Stimulated activated CD4-positive, alpha-beta T cell treated with anti-CD3 and anti-CD28 coated beads, Interleukin-2, amount 100 ng/mL, for 48 hours (primary cell): ENCODE measurements at regions not wholly inside any gene's neighbourhood (a gene's known extent, or its start where the extent isn't known, plus 50 kb on each side); places are given as distances from the start of the nearest gene placed in this dataset.

Experiments used
- DNase-seq, 2 donors: peaks; one replicate each; pipeline ENCODE4 v3.0.0-alpha.2; 2020

DNA sequence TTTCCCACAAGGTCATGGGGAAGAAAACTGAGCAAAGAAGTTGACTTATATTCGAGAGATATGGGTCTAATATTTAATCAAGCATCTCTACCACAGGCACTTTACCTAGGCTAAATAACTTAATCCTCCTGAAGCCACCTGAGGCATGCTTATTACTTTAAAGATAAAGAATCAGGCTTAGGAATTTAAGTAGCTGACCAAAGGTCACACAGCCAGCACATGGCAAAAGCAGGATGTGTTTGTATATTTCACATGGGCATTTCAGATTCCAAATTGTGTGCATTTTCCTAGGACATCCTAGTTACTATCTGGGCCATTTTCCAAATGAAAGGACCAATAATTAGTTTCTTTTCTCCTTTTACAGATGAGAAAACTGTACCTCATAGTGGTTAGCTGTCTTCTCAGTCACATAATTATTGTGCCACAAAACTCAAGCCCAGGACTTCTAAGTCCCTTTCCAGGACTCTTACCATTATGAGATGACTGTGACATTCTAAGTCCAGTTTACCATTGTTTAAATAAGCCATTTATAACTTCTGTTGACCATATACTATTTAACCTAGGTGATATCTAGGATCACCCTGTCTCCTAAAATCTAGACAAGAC, 112.1 kb upstream of the ZC3H12C start:
- no peak for DNase-seq

DNA sequence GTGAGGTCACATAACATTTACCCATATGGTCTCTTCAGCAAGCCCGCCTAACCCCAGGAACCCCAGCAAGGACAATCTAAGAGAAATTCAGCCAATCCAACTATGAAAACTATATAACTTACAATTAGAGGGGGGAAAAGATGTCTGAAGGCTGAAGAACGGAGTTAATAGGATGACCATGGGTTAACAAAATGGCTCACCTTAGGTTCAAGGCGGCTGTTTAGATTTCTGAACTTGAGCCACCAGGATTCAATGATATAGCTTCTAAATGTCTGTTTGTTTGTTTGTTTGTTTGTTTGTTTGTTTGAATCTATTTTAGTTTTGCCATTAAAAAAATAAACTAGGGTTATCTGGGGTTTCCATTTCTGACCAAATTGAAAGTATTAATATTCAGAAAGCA, 109.8 kb upstream of the ZC3H12C start:
- no peak for DNase-seq

DNA sequence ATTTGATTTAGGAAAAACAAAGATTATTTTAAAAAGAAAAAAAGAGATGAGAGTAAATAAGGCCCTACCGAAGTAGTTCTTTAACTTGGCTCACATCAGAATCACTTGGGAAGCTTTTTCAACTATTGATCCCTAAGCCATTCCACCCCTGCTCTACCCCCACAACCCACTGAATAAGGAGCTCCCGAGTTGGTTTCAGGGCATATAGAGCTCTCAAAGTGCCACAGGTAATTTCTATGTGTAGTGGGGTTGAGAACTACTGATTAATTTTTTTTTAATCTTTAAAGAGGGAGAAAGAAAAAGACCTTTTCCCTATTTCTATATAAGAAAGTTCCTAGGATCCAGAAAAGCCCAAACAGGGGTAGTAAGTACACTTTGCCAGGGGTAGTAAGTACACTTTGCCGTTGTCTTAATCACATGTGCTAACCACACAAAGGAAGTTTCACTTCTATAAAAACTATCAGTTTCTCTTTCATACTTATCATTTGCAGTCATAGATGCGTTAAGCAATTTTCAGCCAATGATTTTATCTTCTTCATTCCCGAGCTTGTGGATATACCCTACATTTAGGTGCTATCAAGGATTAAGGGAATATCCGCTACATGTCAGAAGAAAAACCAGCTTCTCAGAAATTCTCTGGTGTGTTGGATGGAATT, 108.4 kb upstream of the ZC3H12C start:
- DNase-seq: no peak

GRCh38 chr11:109986488-109986887, 106.7 kb upstream of the ZC3H12C start:
- no peak for DNase-seq

- no peak for DNase-seq
Measured at GRCh38 chr11:109991835-109992234, 101.4 kb upstream of the ZC3H12C start.

- no peak for DNase-seq
Measured at GRCh38 chr11:109993786-109994185, 99.4 kb upstream of the ZC3H12C start.

DNA sequence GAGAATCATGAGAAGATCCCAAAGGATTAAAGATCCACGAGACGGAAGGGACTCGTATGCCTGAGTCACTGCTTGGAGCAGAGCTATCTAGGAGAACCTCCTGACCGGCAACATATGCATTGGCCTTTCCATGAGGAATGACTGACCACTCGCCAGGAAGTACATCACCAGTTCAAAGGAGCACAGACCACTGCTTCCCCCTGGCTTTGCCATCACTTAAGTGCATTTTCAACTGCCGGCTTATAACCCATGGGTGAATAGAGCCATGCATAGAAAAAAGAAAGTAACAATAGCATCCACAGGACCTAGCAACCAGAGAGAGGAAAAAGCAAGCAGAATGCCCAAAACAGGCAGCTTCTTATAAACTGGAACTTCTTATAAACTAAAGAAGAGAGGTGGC, 98.3 kb upstream of the ZC3H12C start:
- DNase-seq: no peak

DNA sequence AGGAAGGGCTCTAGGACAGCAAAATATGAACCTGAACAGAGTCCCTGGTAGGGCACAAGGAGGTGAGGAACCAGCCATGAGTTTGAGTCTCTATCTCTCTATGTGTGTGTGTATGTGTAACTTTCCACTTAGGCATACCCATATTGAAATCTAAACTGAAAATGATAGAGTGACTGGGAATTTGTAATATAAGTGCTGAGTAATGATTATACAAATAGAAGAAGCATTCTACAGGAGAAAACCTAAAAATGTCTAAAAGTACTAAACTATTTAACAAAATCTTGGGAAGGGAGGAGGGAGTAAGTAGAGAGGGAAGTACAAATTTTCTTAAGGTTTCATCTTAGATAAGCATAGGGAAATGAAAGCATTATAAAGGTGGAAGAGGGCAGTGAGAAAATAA, 97.1 kb upstream of the ZC3H12C start:
- no peak for DNase-seq

DNA sequence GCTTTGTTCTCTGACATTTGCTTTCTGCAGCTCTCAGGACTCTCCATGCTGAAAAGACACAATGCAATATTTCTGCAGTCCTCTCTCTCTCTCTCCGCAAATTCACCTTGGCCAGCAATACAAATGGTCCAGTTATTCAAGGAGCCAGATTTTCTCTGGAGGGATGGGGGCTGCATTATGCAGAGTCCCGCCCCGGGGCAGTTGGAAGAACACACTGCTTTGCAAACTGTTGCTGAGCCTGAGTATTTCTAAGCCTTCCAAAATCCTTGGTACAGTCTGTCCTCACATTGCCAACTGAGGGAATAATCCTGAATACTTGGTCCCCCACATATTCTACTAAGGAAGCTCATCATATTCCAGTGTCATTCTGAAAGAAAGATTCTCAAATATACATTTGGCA, 94.3 kb upstream of the ZC3H12C start:
- no peak for DNase-seq

DNA sequence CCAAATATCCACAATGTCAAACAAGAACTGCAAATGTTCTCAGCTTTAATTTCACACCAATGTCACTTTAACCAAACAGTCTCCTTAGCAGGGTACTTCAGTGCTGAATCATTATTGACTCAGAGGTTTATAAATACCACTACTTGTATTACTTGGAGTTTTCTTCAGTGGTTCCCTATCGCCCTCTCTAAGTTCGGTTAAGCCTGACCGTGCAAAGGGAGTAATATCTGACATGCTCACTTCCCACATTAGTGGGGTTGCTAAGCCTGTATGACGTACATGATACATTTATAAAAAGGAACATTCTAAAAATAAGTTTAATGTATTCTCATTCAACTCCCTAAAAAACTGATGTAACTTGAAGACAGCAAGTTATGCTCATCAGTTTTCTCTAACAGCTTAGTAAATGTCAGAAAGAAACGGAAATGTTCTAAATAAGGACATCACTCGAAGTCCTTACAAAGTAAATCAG, 93.1 kb upstream of the ZC3H12C start:
- no peak for DNase-seq

DNA sequence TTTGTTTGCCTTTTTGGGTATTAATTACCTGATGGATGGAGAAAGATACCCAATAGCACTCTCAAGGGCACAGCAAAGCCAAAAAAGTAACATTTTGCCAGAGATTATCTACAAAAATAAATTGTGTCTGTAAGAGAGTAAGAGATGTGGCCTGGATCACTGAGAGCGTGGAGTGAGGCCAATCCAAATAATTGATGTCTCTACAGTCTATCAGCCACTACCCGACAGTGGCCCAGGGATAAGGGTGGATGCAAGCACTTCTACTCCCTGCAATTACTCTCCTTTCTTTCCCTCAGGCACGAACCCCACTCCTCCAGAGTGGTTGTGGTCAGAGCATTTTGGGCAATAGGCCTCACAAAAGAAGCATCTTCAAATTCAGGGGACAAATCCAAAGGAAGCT, 92.3 kb upstream of the ZC3H12C start:
- DNase-seq: no peak

DNA sequence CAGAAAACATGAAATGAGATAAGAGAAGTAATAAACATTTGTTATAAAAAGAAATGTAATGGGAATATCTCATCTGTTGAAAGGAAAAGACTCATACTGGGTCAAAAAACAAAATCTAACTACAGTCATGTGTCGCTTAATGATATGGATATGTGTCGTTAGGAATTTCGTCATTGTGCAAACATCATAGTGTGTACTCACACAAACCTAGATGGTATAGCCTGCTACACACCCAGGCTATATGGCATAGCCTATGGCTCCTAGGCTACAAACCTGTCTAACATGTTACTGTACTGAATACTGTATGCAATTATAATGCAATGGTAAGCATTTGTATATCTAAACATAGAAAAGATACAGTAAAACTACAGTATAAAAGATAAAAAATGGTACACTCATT, 89.8 kb upstream of the ZC3H12C start:
- no peak for DNase-seq

GRCh38 chr11:110011595-110011994, 81.6 kb upstream of the ZC3H12C start:
- DNase-seq: no peak

DNA sequence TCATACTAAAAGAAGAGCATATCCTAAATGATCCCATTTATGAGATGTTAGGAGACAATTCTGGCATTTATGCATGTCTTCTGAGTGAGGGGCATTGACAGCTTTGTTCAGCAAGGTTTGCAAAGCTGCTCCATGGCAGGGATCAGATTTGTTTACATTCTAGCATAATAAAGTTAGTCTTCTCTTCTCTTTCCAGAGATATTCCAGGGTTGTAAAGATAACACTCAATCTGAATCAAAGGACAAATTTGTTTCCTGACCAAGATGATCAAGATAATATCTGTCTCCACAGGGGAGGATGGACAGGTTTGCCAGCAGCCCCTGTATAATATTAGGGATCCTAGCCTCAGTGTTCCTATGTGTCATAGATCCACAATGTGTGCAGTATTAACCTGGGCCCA, 77.5 kb upstream of the ZC3H12C start:
- DNase-seq: no peak

- DNase-seq: no peak
Measured at GRCh38 chr11:110019675-110020074, 73.5 kb upstream of the ZC3H12C start.

GRCh38 chr11:110022548-110022947, 70.6 kb upstream of the ZC3H12C start:
- DNase-seq: no peak

- no peak for DNase-seq
Measured at GRCh38 chr11:110023711-110024110, 69.5 kb upstream of the ZC3H12C start.

DNA sequence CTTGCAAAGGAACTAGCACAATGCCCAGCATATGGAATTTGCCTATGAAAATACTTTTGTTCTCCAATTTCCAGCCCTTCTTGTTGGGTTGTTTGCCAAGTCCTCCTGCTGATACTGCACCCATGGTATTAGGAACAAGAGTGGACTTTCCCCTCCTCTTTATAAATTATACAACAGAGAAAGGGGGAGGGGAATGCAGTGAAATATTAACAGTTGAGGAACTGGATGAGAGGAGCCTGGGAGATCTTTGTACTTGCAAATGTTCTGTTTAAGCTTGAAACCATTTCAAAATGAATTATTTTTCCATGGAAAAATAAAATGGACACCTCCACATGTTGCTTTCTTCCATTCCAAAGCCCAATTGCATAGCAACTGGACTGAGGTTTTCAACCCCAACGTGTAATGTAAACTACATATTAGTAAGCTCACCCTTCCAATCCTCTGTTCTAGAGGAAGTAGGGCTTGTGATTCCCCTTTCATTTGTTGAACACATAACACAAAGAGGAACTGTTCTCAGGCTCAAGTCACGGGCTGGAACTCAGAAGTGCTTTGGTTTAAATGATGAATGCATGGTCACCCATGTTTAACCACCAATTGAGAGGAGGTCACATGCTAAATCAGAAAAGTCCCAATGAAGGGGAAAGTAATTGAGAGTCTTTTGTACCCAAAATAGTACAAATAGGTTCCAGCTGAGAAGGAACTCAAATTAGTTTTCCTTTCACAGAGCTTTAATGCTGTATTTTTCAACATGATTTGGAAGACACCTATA, 66.2 kb upstream of the ZC3H12C start:
- DNase-seq: no peak

DNA sequence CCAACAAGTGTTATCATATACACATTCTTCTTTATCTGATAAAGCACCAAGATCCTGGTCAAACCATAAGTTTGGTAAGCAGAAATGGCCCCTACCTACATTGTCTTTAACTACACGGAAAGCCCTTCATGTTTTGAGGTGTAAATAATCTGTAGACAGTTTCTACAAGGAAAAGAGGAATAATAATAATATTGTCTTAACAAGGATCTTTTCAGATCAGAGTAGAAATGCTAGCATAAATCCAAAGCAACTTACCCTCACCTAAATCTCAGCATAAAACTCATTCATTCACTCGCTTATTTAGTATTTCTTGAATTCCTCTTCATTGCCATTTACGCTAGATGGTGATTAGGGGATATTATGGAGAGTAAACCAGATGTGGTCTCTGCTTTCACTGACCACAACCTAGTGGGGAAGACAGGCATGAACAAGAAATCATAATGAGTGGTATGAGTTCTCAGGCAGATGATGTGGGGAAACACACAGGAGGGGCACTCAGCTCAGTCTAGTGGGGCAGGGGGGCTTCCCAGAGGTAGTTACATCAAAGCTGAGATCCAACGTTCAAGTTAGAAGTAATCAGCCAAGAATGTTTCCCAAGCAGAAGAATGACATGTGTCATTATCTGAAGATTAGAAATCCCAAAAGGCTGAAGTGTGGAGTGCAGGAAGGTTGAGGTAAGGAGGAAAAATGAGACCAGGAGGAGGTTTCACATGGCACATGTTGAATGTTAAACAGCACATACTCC, 65.4 kb upstream of the ZC3H12C start:
- DNase-seq: no peak

- no peak for DNase-seq
Measured at GRCh38 chr11:110028921-110029320, 64.3 kb upstream of the ZC3H12C start.

GRCh38 chr11:110029714-110030113, 63.5 kb upstream of the ZC3H12C start:
- no peak for DNase-seq

DNA sequence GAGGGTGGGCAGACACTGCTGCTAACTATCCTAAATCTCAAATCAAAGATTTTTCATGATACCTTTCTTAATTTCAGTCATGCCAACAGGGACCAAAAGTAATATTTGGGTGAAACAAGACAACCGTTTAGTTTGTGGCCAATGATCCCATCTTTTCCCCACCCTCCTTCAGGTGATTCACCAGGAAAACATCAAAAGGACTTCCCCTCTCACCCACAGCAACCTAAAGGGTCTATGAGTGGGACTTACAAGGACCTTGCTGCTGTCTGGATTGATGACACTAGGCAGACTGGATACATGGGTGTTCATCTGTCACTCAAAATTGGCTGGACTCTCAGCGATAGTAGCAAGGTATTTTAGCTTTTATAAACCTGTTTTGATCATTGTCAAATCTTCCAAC, 62.0 kb upstream of the ZC3H12C start:
- DNase-seq: no peak

GRCh38 chr11:110032259-110032658, 60.9 kb upstream of the ZC3H12C start:
- no peak for DNase-seq
